ENCODE measurements at regions not wholly inside any gene's neighbourhood (a gene's known extent, or its start where the extent isn't known, plus 50 kb on each side); places are given as distances from the start of the nearest gene placed in this dataset.

DNA sequence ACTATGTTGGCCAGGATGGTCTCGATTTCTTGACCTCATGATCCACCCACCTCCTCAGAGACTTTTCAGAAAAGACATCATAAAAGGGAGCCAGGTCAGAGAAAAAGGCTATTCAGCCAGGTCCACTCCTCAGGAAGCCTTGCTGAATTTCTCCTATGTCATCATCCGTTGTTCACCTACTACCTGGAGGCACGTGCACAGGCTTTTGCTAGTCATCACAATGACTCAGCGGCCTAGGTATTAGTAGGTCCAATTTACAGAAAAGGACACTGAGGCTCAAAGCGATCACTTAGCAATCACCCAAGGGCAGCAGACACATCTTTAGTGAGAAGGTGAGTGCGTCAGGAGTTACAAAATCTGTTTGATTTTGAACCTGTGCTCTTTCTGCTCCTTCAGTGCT is 72.3 kb upstream of the RAD23B start:
- no peak overlapping the region for H2BK5ac ChIP-seq (ENCODE audit: low read depth, low read length, poor library complexity)
- no peak overlapping the region for H3K27ac ChIP-seq (ENCODE audit: low read depth, low read length)
- H3K9me3 ChIP-seq (ENCODE audit: insufficient read depth, low read depth, low read length): no peaks in the 10 kb centered on the region
- H3K9ac ChIP-seq (ENCODE audit: low read length): no peak overlapping the region
- no peak overlapping the region for H4K12ac ChIP-seq (ENCODE audit: low read depth, low read length)
- no peak overlapping the region for H3K4me2 ChIP-seq (ENCODE audit: low read length)
- H3K36me3 ChIP-seq (ENCODE audit: control insufficient read depth in 1 of 2, insufficient read depth in 2 of 2, low read length in 2 of 2): no peaks in the 10 kb centered on the region
- no peaks in the 10 kb centered on the region for H3K79me2 ChIP-seq (ENCODE audit: control insufficient read depth, insufficient read depth, low read length, poor library complexity)
- DNase-seq: peak in 1 of 2 donors; percentile 46
- no CpG with 5 or more reads among the region's 6 CpGs for WGBS (ENCODE audit: extremely low coverage, insufficient coverage, insufficient read length)
- peak overlapping the region; percentile 59 for H4K91ac ChIP-seq (ENCODE audit: low read depth, low read length)
- H3K27me3 ChIP-seq (ENCODE audit: insufficient read depth, low read length): no peaks in the 10 kb centered on the region
- H4K8ac ChIP-seq (ENCODE audit: low read depth, low read length): no peak overlapping the region
- H3K23ac ChIP-seq (ENCODE audit: low read length): no peak overlapping the region
- peaks cover 14 to 19% of the 10 kb centered on the region in 2 experiments for H3K4me1 ChIP-seq (ENCODE audit: control insufficient read depth in 1 of 2, insufficient read depth in 2 of 2, low read length in 2 of 2)
- H3K14ac ChIP-seq (ENCODE audit: low read length): no peak overlapping the region
- H3K4me3 ChIP-seq (ENCODE audit: low read depth, low read length): no peak overlapping the region
- H3K79me1 ChIP-seq (ENCODE audit: low read length): peaks cover 18% of the 10 kb centered on the region
- no peak overlapping the region for H2AK5ac ChIP-seq (ENCODE audit: low read length)
- no peak overlapping the region for H3K4ac ChIP-seq (ENCODE audit: low read depth, low read length)
- H2AFZ ChIP-seq (ENCODE audit: insufficient read depth, low read length, poor library complexity): no peak overlapping the region
- H3K18ac ChIP-seq (ENCODE audit: low read length): no peak overlapping the region
- H2BK12ac ChIP-seq (ENCODE audit: low read length): peak overlapping the region; percentile 16
- peak overlapping the region; percentile 1 for H2BK120ac ChIP-seq (ENCODE audit: insufficient read depth, low read length, poor library complexity)

- H3K79me2 ChIP-seq (ENCODE audit: control insufficient read depth, insufficient read depth, low read length, poor library complexity): no peaks in the 10 kb centered on the region
- no peak overlapping the region for H3K23ac ChIP-seq (ENCODE audit: low read length)
- H3K9me3 ChIP-seq (ENCODE audit: insufficient read depth, low read depth, low read length): no peaks in the 10 kb centered on the region
- H2BK120ac ChIP-seq (ENCODE audit: insufficient read depth, low read length, poor library complexity): peak overlapping the region; percentile 52
- no peaks in the 10 kb centered on the region for H3K36me3 ChIP-seq (ENCODE audit: control insufficient read depth in 1 of 2, insufficient read depth in 2 of 2, low read length in 2 of 2)
- H3K79me1 ChIP-seq (ENCODE audit: low read length): peaks cover 20% of the 10 kb centered on the region
- no peak overlapping the region for H3K9ac ChIP-seq (ENCODE audit: low read length)
- no peak overlapping the region for H2AFZ ChIP-seq (ENCODE audit: insufficient read depth, low read length, poor library complexity)
- no peak overlapping the region for H3K4me3 ChIP-seq (ENCODE audit: low read depth, low read length)
- no peak for DNase-seq
- no peaks in the 10 kb centered on the region for H3K27me3 ChIP-seq (ENCODE audit: insufficient read depth, low read length)
- H3K4me1 ChIP-seq (ENCODE audit: control insufficient read depth in 1 of 2, insufficient read depth in 2 of 2, low read length in 2 of 2): peaks cover 14 to 19% of the 10 kb centered on the region in 2 experiments
- peak overlapping the region; percentile 59 for H4K91ac ChIP-seq (ENCODE audit: low read depth, low read length)
- H3K18ac ChIP-seq (ENCODE audit: low read length): no peak overlapping the region
- peak overlapping the region; percentile 16 for H2BK12ac ChIP-seq (ENCODE audit: low read length)
- H4K12ac ChIP-seq (ENCODE audit: low read depth, low read length): no peak overlapping the region
- no peak overlapping the region for H3K27ac ChIP-seq (ENCODE audit: low read depth, low read length)
- H4K8ac ChIP-seq (ENCODE audit: low read depth, low read length): no peak overlapping the region
- H2BK5ac ChIP-seq (ENCODE audit: low read depth, low read length, poor library complexity): no peak overlapping the region
- H3K4ac ChIP-seq (ENCODE audit: low read depth, low read length): no peak overlapping the region
- no peak overlapping the region for H2AK5ac ChIP-seq (ENCODE audit: low read length)
- WGBS (ENCODE audit: extremely low coverage, insufficient coverage, insufficient read length): no CpG with 5 or more reads among the region's 9 CpGs
- peak overlapping the region; percentile 1 for H3K14ac ChIP-seq (ENCODE audit: low read length)
- no peak overlapping the region for H3K4me2 ChIP-seq (ENCODE audit: low read length)
Measured at GRCh38 chr9:107211284-107211923, 71.7 kb upstream of the RAD23B start.

DNA sequence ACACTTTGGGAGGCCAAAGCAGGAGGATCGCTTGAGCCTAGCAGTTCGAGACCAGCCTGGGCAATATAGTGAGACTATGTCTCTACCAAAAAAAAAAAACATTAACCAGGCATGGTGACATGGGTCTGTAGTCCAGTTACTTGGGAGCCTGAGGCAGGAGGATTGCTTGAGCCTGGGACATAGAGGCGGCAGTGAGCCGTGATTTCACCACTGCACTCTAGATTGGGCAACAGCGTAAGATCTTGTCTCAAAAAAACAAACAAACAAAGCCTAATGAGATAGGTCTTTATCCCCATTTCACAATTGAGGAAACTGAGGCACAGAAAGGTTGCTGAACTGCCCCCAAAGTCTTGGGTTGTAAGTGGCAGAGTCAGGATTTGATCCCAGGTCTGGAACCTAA is 70.5 kb upstream of the RAD23B start:
- Histone ChIP-seq H4K91ac (ENCODE audit: low read depth, low read length) (peak overlapping the region; percentile 88), H3K79me2 (ENCODE audit: control insufficient read depth, insufficient read depth, low read length, poor library complexity) (no peaks in the 10 kb centered on the region), H3K27ac (ENCODE audit: low read depth, low read length) (peak overlapping the region; percentile 93), H3K4ac (ENCODE audit: low read depth, low read length) (peak overlapping the region; percentile 88), H3K4me2 (ENCODE audit: low read length) (peak overlapping the region; percentile 6), H3K4me1 (ENCODE audit: control insufficient read depth in 1 of 2, insufficient read depth in 2 of 2, low read length in 2 of 2) (peaks cover 14 to 19% of the 10 kb centered on the region in 2 experiments), H3K18ac (ENCODE audit: low read length) (peak overlapping the region; percentile 88), H2AK5ac (ENCODE audit: low read length) (peak overlapping the region; percentile 95), H4K8ac (ENCODE audit: low read depth, low read length) (peak overlapping the region; percentile 58), H3K9me3 (ENCODE audit: insufficient read depth, low read depth, low read length) (no peaks in the 10 kb centered on the region), H2BK120ac (ENCODE audit: insufficient read depth, low read length, poor library complexity) (peak overlapping the region; percentile 84), H3K79me1 (ENCODE audit: low read length) (peaks cover 21% of the 10 kb centered on the region), H3K9ac (ENCODE audit: low read length) (no peak overlapping the region), H2BK5ac (ENCODE audit: low read depth, low read length, poor library complexity) (peak overlapping the region; percentile 96), H3K14ac (ENCODE audit: low read length) (peak overlapping the region; percentile 76), H4K12ac (ENCODE audit: low read depth, low read length) (no peak overlapping the region), H3K23ac (ENCODE audit: low read length) (no peak overlapping the region), H3K36me3 (ENCODE audit: control insufficient read depth in 1 of 2, insufficient read depth in 2 of 2, low read length in 2 of 2) (no peaks in the 10 kb centered on the region), H3K27me3 (ENCODE audit: insufficient read depth, low read length) (no peaks in the 10 kb centered on the region), H2AFZ (ENCODE audit: insufficient read depth, low read length, poor library complexity) (no peak overlapping the region), H2BK12ac (ENCODE audit: low read length) (peak overlapping the region; percentile 99), H3K4me3 (ENCODE audit: low read depth, low read length) (no peak overlapping the region)
- peak; percentile 76 to 89 for DNase-seq
- no CpG with 5 or more reads among the region's 5 CpGs for WGBS (ENCODE audit: extremely low coverage, insufficient coverage, insufficient read length)

GRCh38 chr9:107213080-107213479 is 70.0 kb upstream of the RAD23B start:
- H4K8ac ChIP-seq (ENCODE audit: low read depth, low read length): peak overlapping the region; percentile 53
- H3K23ac ChIP-seq (ENCODE audit: low read length): no peak overlapping the region
- H2BK5ac ChIP-seq (ENCODE audit: low read depth, low read length, poor library complexity): peak overlapping the region; percentile 96
- no peak overlapping the region for H3K9ac ChIP-seq (ENCODE audit: low read length)
- H3K79me2 ChIP-seq (ENCODE audit: control insufficient read depth, insufficient read depth, low read length, poor library complexity): no peaks in the 10 kb centered on the region
- peak overlapping the region; percentile 88 for H4K91ac ChIP-seq (ENCODE audit: low read depth, low read length)
- H3K4me2 ChIP-seq (ENCODE audit: low read length): peak overlapping the region; percentile 6
- no peak overlapping the region for H3K18ac ChIP-seq (ENCODE audit: low read length)
- H2BK120ac ChIP-seq (ENCODE audit: insufficient read depth, low read length, poor library complexity): peak overlapping the region; percentile 84
- H3K27me3 ChIP-seq (ENCODE audit: insufficient read depth, low read length): no peaks in the 10 kb centered on the region
- no peak overlapping the region for H2AK5ac ChIP-seq (ENCODE audit: low read length)
- WGBS (ENCODE audit: extremely low coverage, insufficient coverage, insufficient read length): no CpG with 5 or more reads among the region's 6 CpGs
- no peak overlapping the region for H3K4me3 ChIP-seq (ENCODE audit: low read depth, low read length)
- H3K4me1 ChIP-seq (ENCODE audit: control insufficient read depth in 1 of 2, insufficient read depth in 2 of 2, low read length in 2 of 2): peaks cover 14 to 19% of the 10 kb centered on the region in 2 experiments
- peak overlapping the region; percentile 93 for H3K27ac ChIP-seq (ENCODE audit: low read depth, low read length)
- DNase-seq: peak; percentile 90 to 95
- peak overlapping the region; percentile 99 for H2BK12ac ChIP-seq (ENCODE audit: low read length)
- no peak overlapping the region for H2AFZ ChIP-seq (ENCODE audit: insufficient read depth, low read length, poor library complexity)
- H3K9me3 ChIP-seq (ENCODE audit: insufficient read depth, low read depth, low read length): no peaks in the 10 kb centered on the region
- no peak overlapping the region for H4K12ac ChIP-seq (ENCODE audit: low read depth, low read length)
- peaks cover 21% of the 10 kb centered on the region for H3K79me1 ChIP-seq (ENCODE audit: low read length)
- no peaks in the 10 kb centered on the region for H3K36me3 ChIP-seq (ENCODE audit: control insufficient read depth in 1 of 2, insufficient read depth in 2 of 2, low read length in 2 of 2)
- no peak overlapping the region for H3K4ac ChIP-seq (ENCODE audit: low read depth, low read length)
- H3K14ac ChIP-seq (ENCODE audit: low read length): peak overlapping the region; percentile 76
